ENCODE measurements at regions not wholly inside any gene's neighbourhood (a gene's known extent, or its start where the extent isn't known, plus 50 kb on each side); places are given as distances from the start of the nearest gene placed in this dataset.
"Not testable (repeated sequence)": the region's sequence is repeated elsewhere in the genome, so short reads cannot be mapped to it uniquely, and the experiment has no call there.

- H3K27ac ChIP-seq, result no peak overlapping the region
- intact Hi-C loops (cut with DNase I), result no loop called here
- no peak overlapping the region for H3K4me3 ChIP-seq
- H3K4me1 ChIP-seq, result no peaks in the 10 kb centered on the region
- ATAC-seq (no peak), DNase-seq (no peak)
- no peaks in the 10 kb centered on the region for H3K27me3 ChIP-seq
- H3K36me3 ChIP-seq, result no peaks in the 10 kb centered on the region
- no peak for TF ChIP-seq CTCF (IDR thresholded peaks at IDR 0.05)
- H3K9me3 ChIP-seq, result peaks cover 10% of the 10 kb centered on the region
Measured at GRCh38 chr12:127172861-127173260, 1094.1 kb upstream of the TMEM132C start.

- H3K9me3 ChIP-seq, result peaks cover 10% of the 10 kb centered on the region
- H3K4me3 ChIP-seq; H3K36me3 ChIP-seq; H3K4me1 ChIP-seq; ATAC-seq; H3K27me3 ChIP-seq; H3K27ac ChIP-seq; DNase-seq; intact Hi-C loops (cut with DNase I): not testable (repeated sequence)
Measured at GRCh38 chr12:127173971-127174370, 1093.0 kb upstream of the TMEM132C start.

GRCh38 chr12:127174881-127175280, 1092.1 kb upstream of the TMEM132C start:
- no peak overlapping the region for H3K4me3 ChIP-seq
- peaks cover 10% of the 10 kb centered on the region for H3K9me3 ChIP-seq
- intact Hi-C loops (cut with DNase I), result no loop called here
- H3K36me3 ChIP-seq, result no peaks in the 10 kb centered on the region
- DNase-seq, result no peak
- no peaks in the 10 kb centered on the region for H3K27me3 ChIP-seq
- no peak overlapping the region for H3K27ac ChIP-seq
- no peak for TF ChIP-seq CTCF (IDR thresholded peaks at IDR 0.05)
- no peak for ATAC-seq
- H3K4me1 ChIP-seq, result no peaks in the 10 kb centered on the region

- no peak for DNase-seq
- Histone ChIP-seq H3K27ac (no peak overlapping the region), H3K9me3 (peaks cover 10% of the 10 kb centered on the region), H3K4me1 (no peaks in the 10 kb centered on the region), H3K36me3 (no peaks in the 10 kb centered on the region), H3K27me3 (no peaks in the 10 kb centered on the region), H3K4me3 (no peak overlapping the region)
- no peak for ATAC-seq
- TF ChIP-seq CTCF (IDR thresholded peaks at IDR 0.05), result no peak
- intact Hi-C loops (cut with DNase I), result no loop called here
Measured at GRCh38 chr12:127175361-127175760, 1091.6 kb upstream of the TMEM132C start.

- peaks cover 10% of the 10 kb centered on the region for H3K9me3 ChIP-seq
- H3K27me3 ChIP-seq, result no peaks in the 10 kb centered on the region
- H3K36me3 ChIP-seq, result no peaks in the 10 kb centered on the region
- no peak for ATAC-seq
- H3K4me3 ChIP-seq, result no peak overlapping the region
- no peak for DNase-seq
- intact Hi-C loops (cut with DNase I), result no loop called here
- no peaks in the 10 kb centered on the region for H3K4me1 ChIP-seq
- TF ChIP-seq CTCF (IDR thresholded peaks at IDR 0.05), result no peak
- H3K27ac ChIP-seq, result no peak overlapping the region
Measured at GRCh38 chr12:127176804-127177203, 1090.2 kb upstream of the TMEM132C start.

- ATAC-seq, result no peak
- H3K4me3 ChIP-seq, result no peak overlapping the region
- intact Hi-C loops (cut with DNase I), result no loop called here
- TF ChIP-seq CTCF (IDR thresholded peaks at IDR 0.05), result no peak
- H3K36me3 ChIP-seq, result no peaks in the 10 kb centered on the region
- H3K9me3 ChIP-seq, result peaks cover 10% of the 10 kb centered on the region
- DNase-seq, result no peak
- H3K27ac ChIP-seq, result no peak overlapping the region
- no peaks in the 10 kb centered on the region for H3K27me3 ChIP-seq
- H3K4me1 ChIP-seq, result no peaks in the 10 kb centered on the region
Measured at GRCh38 chr12:127178052-127178451, 1088.9 kb upstream of the TMEM132C start.

Data from upper lobe of right lung (tissue), 1 donor.